ENCODE measurements at regions not wholly inside any gene's neighbourhood (a gene's known extent, or its start where the extent isn't known, plus 50 kb on each side); places are given as distances from the start of the nearest gene placed in this dataset.
"Not testable (repeated sequence)": the region's sequence is repeated elsewhere in the genome, so short reads cannot be mapped to it uniquely, and the experiment has no call there.

- intact Hi-C loops (cut with DNase I) = no loop called here
- DNase-seq = no peak
Measured at GRCh38 chr6:14502551-14502950, 385.0 kb downstream of the CD83 start.

GRCh38 chr6:14505401-14505800, 387.8 kb downstream of the CD83 start:
- intact Hi-C loops (cut with DNase I) = no loop called here
- peak in 4 of 10 donors; percentile 22 to 80 (median 32) for DNase-seq

- intact Hi-C loops (cut with DNase I) = no loop called here
- DNase-seq = no peak
Measured at GRCh38 chr6:14506656-14507246, 389.2 kb downstream of the CD83 start.

GRCh38 chr6:14509120-14509519, 391.5 kb downstream of the CD83 start:
- DNase-seq = no peak
- intact Hi-C loops (cut with DNase I) = no loop called here

GRCh38 chr6:14510038-14510437, 392.5 kb downstream of the CD83 start:
- intact Hi-C loops (cut with DNase I) = no loop called here
- no peak for DNase-seq

- no peak for DNase-seq
Measured at GRCh38 chr6:14511061-14511586, 393.6 kb downstream of the CD83 start.

GRCh38 chr6:14512246-14512645, 394.7 kb downstream of the CD83 start:
- no peak for DNase-seq
- intact Hi-C loops (cut with DNase I) = no loop called here

More at GRCh38 chr6:14511061-14511586, 393.6 kb downstream of the CD83 start:
- intact Hi-C loops (cut with DNase I) = no loop called here

- DNase-seq = no peak
- intact Hi-C loops (cut with DNase I) = no loop called here
Measured at GRCh38 chr6:14513496-14514393, 396.2 kb downstream of the CD83 start.

- DNase-seq = no peak
- intact Hi-C loops (cut with DNase I) = no loop called here
Measured at GRCh38 chr6:14516956-14517355, 399.4 kb downstream of the CD83 start.

GRCh38 chr6:14517516-14518105, 400.0 kb downstream of the CD83 start:
- intact Hi-C loops (cut with DNase I) = no loop called here
- no peak for DNase-seq

- intact Hi-C loops (cut with DNase I) = no loop called here
- no peak for DNase-seq
Measured at GRCh38 chr6:14518515-14519217, 401.1 kb downstream of the CD83 start.

GRCh38 chr6:14520029-14520428, 402.5 kb downstream of the CD83 start:
- intact Hi-C loops (cut with DNase I) = no loop called here
- DNase-seq = no peak

- no peak for DNase-seq
- intact Hi-C loops (cut with DNase I) = no loop called here
Measured at GRCh38 chr6:14520536-14520935, 403.0 kb downstream of the CD83 start.

GRCh38 chr6:14521141-14521540, 403.6 kb downstream of the CD83 start:
- intact Hi-C loops (cut with DNase I) = no loop called here
- DNase-seq = no peak

GRCh38 chr6:14521861-14522260, 404.3 kb downstream of the CD83 start:
- intact Hi-C loops (cut with DNase I) = not testable (repeated sequence)

GRCh38 chr6:14524319-14524718, 406.7 kb downstream of the CD83 start:
- intact Hi-C loops (cut with DNase I) = no loop called here
- no peak for DNase-seq

More at GRCh38 chr6:14521861-14522260, 404.3 kb downstream of the CD83 start:
- DNase-seq = not testable (repeated sequence)

- DNase-seq = no peak
- intact Hi-C loops (cut with DNase I) = no loop called here
Measured at GRCh38 chr6:14530385-14530784, 412.8 kb downstream of the CD83 start.

- intact Hi-C loops (cut with DNase I) = no loop called here
- no peak for DNase-seq
Measured at GRCh38 chr6:14533446-14533845, 415.9 kb downstream of the CD83 start.

- intact Hi-C loops (cut with DNase I) = no loop called here
- no peak for DNase-seq
Measured at GRCh38 chr6:14537030-14537429, 419.5 kb downstream of the CD83 start.

GRCh38 chr6:14540276-14540675, 422.7 kb downstream of the CD83 start:
- intact Hi-C loops (cut with DNase I) = no loop called here
- no peak for DNase-seq

Measured in posterior cingulate gyrus (tissue), 11 donors.